Esophagus muscularis mucosa (tissue), 4 donors: ENCODE measurements at regions not wholly inside any gene's neighbourhood (a gene's known extent, or its start where the extent isn't known, plus 50 kb on each side); places are given as distances from the start of the nearest gene placed in this dataset.

Source experiments
- CTCF ChIP-seq, 3 experiments: fragments of 200-600 bp in 2 of 3; fragments of 450-650 bp in 1 of 3; sonication (generic) in 2 of 3; IDR thresholded peaks; one replicate each; pipeline ENCODE4 v1.5.1; 2017 to 2019; ENCODE audit warnings: antibody characterized with exemption in 3 of 3, mild to moderate bottlenecking in 2 of 3, moderate library complexity in 1 of 3
- EP300 ChIP-seq: sonication (generic); formaldehyde crosslinking; IDR thresholded peaks from one replicate; pipeline ENCODE4 v1.6.1; 2017; ENCODE audit warnings: antibody characterized with exemption
- POLR2A ChIP-seq: fragments of 450-650 bp; IDR thresholded peaks from one replicate; pipeline ENCODE4 v1.6.1; 2017; ENCODE audit warnings: antibody characterized with exemption, moderate library complexity, mild to moderate bottlenecking, low read depth
- POLR2AphosphoS5 ChIP-seq, 2 donors: sonication (generic); formaldehyde crosslinking; IDR thresholded peaks; one replicate each; pipeline ENCODE4 v1.6.1; 2017; ENCODE audit warnings: antibody characterized with exemption in 2 of 2

DNA sequence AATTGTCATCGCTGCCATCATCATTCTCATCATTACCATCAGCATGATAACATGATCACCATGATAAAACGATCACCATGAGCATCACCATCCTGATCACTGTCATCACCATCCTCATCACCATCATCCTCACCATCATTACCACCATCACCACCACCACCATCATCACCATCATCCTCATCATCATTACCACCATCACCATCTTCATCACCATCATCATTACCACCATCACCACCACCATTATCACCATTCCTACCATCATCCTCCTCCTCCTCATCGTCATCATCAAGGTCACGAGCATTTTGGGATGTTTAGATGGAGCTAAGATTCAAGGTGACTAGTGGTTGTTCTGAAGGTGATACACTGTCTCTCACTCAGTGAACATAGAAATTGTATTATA, 221.0 kb downstream of the FOXL1 start:
- TF ChIP-seq POLR2A, result no peak
- no peak for TF ChIP-seq POLR2AphosphoS5 (IDR thresholded peaks at IDR 0.05)
- no peak for TF ChIP-seq CTCF (IDR thresholded peaks at IDR 0.05)
- TF ChIP-seq EP300, result no peak
